ENCODE measurements at regions not wholly inside any gene's neighbourhood (a gene's known extent, or its start where the extent isn't known, plus 50 kb on each side); places are given as distances from the start of the nearest gene placed in this dataset.

DNA sequence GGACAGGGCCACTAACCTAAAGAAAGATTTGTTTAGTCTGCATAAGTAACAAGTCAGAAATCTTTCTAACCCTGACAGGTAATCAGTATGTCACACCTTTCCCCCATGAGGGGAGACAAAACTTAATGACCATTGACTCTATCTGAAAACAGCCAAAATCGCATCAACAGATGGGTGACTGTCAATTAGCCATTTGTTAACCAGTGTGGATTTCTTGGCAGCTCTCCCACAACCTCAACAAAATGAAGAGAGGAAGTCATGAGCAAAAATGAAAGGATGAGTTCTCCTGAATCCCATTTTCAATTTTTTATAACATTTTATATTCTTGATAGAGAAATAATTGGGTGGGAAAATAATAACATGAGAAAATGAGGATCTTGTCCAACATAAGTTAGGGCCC is 84.6 kb upstream of the SNX2 start:
- H3K9me3 Mint-ChIP-seq, result no peaks in the 10 kb centered on the region
- DNase-seq (ENCODE audit: low spot score), result no peak
- ChIA-PET POLR2A (no interaction called here), CTCF (no interaction called here)
- H3K27ac Mint-ChIP-seq, result no peak overlapping the region
- H3K4me1 Mint-ChIP-seq, result no peaks in the 10 kb centered on the region
- ATAC-seq, result no peak
- H3K36me3 Mint-ChIP-seq, result no peaks in the 10 kb centered on the region
- no peak for TF ChIP-seq ZNF423 (CRISPR knock-in tag; IDR thresholded peaks at IDR 0.05)
- TF ChIP-seq ATF1 (CRISPR knock-in tag; IDR thresholded peaks at IDR 0.05), result no peak
- TF ChIP-seq SOX15 (CRISPR knock-in tag; IDR thresholded peaks at IDR 0.05), result no peak
- no peak for TF ChIP-seq ETV6 (CRISPR knock-in tag; IDR thresholded peaks at IDR 0.05)
- TF ChIP-seq TCF7 (CRISPR knock-in tag; IDR thresholded peaks at IDR 0.05; ENCODE audit: low read depth), result no peak
- TF ChIP-seq, protein P1, sequence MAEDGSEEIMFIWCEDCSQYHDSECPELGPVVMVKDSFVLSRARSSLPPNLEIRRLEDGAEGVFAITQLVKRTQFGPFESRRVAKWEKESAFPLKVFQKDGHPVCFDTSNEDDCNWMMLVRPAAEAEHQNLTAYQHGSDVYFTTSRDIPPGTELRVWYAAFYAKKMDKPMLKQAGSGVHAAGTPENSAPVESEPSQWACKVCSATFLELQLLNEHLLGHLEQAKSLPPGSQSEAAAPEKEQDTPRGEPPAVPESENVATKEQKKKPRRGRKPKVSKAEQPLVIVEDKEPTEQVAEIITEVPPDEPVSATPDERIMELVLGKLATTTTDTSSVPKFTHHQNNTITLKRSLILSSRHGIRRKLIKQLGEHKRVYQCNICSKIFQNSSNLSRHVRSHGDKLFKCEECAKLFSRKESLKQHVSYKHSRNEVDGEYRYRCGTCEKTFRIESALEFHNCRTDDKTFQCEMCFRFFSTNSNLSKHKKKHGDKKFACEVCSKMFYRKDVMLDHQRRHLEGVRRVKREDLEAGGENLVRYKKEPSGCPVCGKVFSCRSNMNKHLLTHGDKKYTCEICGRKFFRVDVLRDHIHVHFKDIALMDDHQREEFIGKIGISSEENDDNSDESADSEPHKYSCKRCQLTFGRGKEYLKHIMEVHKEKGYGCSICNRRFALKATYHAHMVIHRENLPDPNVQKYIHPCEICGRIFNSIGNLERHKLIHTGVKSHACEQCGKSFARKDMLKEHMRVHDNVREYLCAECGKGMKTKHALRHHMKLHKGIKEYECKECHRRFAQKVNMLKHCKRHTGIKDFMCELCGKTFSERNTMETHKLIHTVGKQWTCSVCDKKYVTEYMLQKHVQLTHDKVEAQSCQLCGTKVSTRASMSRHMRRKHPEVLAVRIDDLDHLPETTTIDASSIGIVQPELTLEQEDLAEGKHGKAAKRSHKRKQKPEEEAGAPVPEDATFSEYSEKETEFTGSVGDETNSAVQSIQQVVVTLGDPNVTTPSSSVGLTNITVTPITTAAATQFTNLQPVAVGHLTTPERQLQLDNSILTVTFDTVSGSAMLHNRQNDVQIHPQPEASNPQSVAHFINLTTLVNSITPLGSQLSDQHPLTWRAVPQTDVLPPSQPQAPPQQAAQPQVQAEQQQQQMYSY (CRISPR knock-in tag; IDR thresholded peaks at IDR 0.05), result no peak
- TF ChIP-seq, protein P2, sequence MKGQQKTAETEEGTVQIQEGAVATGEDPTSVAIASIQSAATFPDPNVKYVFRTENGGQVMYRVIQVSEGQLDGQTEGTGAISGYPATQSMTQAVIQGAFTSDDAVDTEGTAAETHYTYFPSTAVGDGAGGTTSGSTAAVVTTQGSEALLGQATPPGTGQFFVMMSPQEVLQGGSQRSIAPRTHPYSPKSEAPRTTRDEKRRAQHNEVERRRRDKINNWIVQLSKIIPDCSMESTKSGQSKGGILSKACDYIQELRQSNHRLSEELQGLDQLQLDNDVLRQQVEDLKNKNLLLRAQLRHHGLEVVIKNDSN (CRISPR knock-in tag; IDR thresholded peaks at IDR 0.05), result no peak
- TF ChIP-seq ZNF121 (CRISPR knock-in tag; IDR thresholded peaks at IDR 0.05), result no peak
- no peak overlapping the region for H3K4me3 Mint-ChIP-seq
- no peaks in the 10 kb centered on the region for H3K27me3 Mint-ChIP-seq (ENCODE audit: low read depth)

DNA sequence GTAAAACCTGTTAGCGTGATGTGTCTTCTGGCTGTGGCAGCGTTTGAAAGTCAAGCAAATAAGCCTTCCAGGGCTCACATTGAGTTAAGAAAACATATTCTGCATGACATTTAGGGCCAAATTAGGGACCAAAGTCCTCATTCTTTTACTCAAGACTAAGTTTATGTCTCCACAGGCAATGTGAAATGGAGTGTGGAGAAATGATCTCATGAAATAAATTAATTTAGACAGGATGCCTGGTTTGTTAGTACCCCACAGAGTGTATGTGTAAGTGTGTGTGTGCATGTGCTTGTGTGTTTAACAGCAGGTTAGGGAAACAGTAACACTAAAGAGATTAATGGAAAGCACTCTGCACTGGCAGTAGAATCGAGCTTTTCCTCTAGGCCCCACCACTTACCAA is 82.9 kb upstream of the SNX2 start:
- ChIA-PET POLR2A (no interaction called here), CTCF (no interaction called here)
- no peaks in the 10 kb centered on the region for H3K27me3 Mint-ChIP-seq (ENCODE audit: low read depth)
- H3K4me3 Mint-ChIP-seq, result no peak overlapping the region
- no peaks in the 10 kb centered on the region for H3K9me3 Mint-ChIP-seq
- no peak overlapping the region for H3K27ac Mint-ChIP-seq
- H3K36me3 Mint-ChIP-seq, result no peaks in the 10 kb centered on the region
- no peak for DNase-seq (ENCODE audit: low spot score)
- ATAC-seq, result no peak
- no peaks in the 10 kb centered on the region for H3K4me1 Mint-ChIP-seq
- TF ChIP-seq SMAD4 (CRISPR knock-in tag; IDR thresholded peaks at IDR 0.05) (no peak), NFATC4 (CRISPR knock-in tag; IDR thresholded peaks at IDR 0.05) (no peak), GRHL2 (CRISPR knock-in tag; IDR thresholded peaks at IDR 0.05; ENCODE audit: insufficient replicate concordance, severe bottlenecking) (no peak), GABPB1 (CRISPR knock-in tag; IDR thresholded peaks at IDR 0.05) (no peak), ZNF423 (CRISPR knock-in tag; IDR thresholded peaks at IDR 0.05) (no peak), ZNF671 (CRISPR knock-in tag; IDR thresholded peaks at IDR 0.05) (no peak), ZNF396 (CRISPR knock-in tag; IDR thresholded peaks at IDR 0.05; ENCODE audit: borderline replicate concordance) (no peak), JAZF1 (CRISPR knock-in tag; IDR thresholded peaks at IDR 0.05) (no peak), ZNF416 (CRISPR knock-in tag; IDR thresholded peaks at IDR 0.05) (no peak), CREB1 (CRISPR knock-in tag; IDR thresholded peaks at IDR 0.05) (no peak), HMGA2 (CRISPR knock-in tag; IDR thresholded peaks at IDR 0.05) (no peak)
- TF ChIP-seq, protein P3, sequence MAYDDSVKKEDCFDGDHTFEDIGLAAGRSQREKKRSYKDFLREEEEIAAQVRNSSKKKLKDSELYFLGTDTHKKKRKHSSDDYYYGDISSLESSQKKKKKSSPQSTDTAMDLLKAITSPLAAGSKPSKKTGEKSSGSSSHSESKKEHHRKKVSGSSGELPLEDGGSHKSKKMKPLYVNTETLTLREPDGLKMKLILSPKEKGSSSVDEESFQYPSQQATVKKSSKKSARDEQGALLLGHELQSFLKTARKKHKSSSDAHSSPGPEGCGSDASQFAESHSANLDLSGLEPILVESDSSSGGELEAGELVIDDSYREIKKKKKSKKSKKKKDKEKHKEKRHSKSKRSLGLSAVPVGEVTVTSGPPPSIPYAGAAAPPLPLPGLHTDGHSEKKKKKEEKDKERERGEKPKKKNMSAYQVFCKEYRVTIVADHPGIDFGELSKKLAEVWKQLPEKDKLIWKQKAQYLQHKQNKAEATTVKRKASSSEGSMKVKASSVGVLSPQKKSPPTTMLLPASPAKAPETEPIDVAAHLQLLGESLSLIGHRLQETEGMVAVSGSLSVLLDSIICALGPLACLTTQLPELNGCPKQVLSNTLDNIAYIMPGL (CRISPR knock-in tag; IDR thresholded peaks at IDR 0.05), result no peak
- TF ChIP-seq, protein P4, sequence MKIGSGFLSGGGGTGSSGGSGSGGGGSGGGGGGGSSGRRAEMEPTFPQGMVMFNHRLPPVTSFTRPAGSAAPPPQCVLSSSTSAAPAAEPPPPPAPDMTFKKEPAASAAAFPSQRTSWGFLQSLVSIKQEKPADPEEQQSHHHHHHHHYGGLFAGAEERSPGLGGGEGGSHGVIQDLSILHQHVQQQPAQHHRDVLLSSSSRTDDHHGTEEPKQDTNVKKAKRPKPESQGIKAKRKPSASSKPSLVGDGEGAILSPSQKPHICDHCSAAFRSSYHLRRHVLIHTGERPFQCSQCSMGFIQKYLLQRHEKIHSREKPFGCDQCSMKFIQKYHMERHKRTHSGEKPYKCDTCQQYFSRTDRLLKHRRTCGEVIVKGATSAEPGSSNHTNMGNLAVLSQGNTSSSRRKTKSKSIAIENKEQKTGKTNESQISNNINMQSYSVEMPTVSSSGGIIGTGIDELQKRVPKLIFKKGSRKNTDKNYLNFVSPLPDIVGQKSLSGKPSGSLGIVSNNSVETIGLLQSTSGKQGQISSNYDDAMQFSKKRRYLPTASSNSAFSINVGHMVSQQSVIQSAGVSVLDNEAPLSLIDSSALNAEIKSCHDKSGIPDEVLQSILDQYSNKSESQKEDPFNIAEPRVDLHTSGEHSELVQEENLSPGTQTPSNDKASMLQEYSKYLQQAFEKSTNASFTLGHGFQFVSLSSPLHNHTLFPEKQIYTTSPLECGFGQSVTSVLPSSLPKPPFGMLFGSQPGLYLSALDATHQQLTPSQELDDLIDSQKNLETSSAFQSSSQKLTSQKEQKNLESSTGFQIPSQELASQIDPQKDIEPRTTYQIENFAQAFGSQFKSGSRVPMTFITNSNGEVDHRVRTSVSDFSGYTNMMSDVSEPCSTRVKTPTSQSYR (CRISPR knock-in tag; IDR thresholded peaks at IDR 0.05), result no peak
- TF ChIP-seq, protein P5, sequence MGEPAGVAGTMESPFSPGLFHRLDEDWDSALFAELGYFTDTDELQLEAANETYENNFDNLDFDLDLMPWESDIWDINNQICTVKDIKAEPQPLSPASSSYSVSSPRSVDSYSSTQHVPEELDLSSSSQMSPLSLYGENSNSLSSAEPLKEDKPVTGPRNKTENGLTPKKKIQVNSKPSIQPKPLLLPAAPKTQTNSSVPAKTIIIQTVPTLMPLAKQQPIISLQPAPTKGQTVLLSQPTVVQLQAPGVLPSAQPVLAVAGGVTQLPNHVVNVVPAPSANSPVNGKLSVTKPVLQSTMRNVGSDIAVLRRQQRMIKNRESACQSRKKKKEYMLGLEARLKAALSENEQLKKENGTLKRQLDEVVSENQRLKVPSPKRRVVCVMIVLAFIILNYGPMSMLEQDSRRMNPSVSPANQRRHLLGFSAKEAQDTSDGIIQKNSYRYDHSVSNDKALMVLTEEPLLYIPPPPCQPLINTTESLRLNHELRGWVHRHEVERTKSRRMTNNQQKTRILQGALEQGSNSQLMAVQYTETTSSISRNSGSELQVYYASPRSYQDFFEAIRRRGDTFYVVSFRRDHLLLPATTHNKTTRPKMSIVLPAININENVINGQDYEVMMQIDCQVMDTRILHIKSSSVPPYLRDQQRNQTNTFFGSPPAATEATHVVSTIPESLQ (CRISPR knock-in tag; IDR thresholded peaks at IDR 0.05), result no peak
- TF ChIP-seq, protein P6, sequence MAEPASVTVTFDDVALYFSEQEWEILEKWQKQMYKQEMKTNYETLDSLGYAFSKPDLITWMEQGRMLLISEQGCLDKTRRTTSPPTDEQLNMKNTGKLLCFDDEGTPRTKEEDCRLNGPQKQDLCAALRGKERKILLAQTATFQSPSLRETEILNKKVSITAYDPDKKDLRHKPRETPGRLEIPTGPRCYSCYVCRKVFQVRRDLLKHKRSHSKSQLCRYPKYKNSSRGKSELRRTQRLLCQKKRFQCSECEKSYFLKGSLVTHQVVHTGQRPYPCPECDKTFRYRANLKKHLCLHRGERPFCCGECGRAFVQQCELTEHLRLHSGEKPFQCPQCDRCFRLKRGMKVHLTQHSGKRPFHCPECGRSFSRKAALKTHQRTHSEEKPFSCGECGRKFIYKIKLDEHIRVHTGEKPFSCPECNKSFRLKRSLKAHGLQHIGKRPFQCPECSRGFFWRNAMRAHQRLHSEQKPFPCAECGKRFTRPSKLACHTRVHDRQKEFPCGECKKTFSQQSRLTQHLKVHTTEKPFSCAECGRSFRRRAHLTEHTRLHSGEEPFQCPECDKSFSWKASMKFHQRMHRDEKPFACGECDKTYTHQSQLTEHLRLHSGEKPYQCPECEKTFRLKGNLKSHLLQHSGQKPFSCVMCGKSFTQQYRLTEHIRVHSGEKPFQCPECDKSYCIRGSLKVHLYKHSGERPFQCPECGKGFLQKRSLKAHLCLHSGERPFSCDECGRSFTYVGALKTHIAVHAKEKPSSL (CRISPR knock-in tag; conservative IDR thresholded peaks at IDR 0.05), result no peak
- TF ChIP-seq, protein P7, sequence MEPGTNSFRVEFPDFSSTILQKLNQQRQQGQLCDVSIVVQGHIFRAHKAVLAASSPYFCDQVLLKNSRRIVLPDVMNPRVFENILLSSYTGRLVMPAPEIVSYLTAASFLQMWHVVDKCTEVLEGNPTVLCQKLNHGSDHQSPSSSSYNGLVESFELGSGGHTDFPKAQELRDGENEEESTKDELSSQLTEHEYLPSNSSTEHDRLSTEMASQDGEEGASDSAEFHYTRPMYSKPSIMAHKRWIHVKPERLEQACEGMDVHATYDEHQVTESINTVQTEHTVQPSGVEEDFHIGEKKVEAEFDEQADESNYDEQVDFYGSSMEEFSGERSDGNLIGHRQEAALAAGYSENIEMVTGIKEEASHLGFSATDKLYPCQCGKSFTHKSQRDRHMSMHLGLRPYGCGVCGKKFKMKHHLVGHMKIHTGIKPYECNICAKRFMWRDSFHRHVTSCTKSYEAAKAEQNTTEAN (CRISPR knock-in tag; IDR thresholded peaks at IDR 0.05), result no peak

Data from WTC11 (cell line).